ENCODE measurements at regions not wholly inside any gene's neighbourhood (a gene's known extent, or its start where the extent isn't known, plus 50 kb on each side); places are given as distances from the start of the nearest gene placed in this dataset.

GRCh38 chr5:12805165-12805698 lies 901.0 kb upstream of the CTNND2 start:
- TF ChIP-seq POLR2A (IDR thresholded peaks at IDR 0.05): no peak
- TF ChIP-seq CTCF (IDR thresholded peaks at IDR 0.05): no peak
- TF ChIP-seq EP300 (IDR thresholded peaks at IDR 0.05): no peak

All from sigmoid colon (tissue), 4 donors.